HCT116 (cell line): ENCODE measurements at regions not wholly inside any gene's neighbourhood (a gene's known extent, or its start where the extent isn't known, plus 50 kb on each side); places are given as distances from the start of the nearest gene placed in this dataset.

Source experiments
- ATAC-seq: fragments of 200-7000 bp; cut with Tn5 transposase; 2 replicates; pipeline ENCODE4 v1.9.1; 2020; ENCODE audit warnings: mild to moderate bottlenecking, moderate library complexity
- BruUV-seq: library from RNA; stranded (reverse); fragments of 400-500 nt; replicated peaks from 2 replicates; lab custom pipeline; 2021; lab: Mats Ljungman, UMichigan
- CTCF ChIA-PET: fragments of 300-600 bp; sonication (Branson Sonifier 250); formaldehyde crosslinking; loops from one replicate; lab custom pipeline; 2021; ENCODE audit warnings: antibody characterized with exemption; lab: Charles Lee
- POLR2A ChIA-PET: fragments of 300-600, 350-600 bp; sonication (Branson Sonifier 250); formaldehyde crosslinking; loops from one replicate; lab custom pipeline; 2021; ENCODE audit warnings: antibody characterized with exemption; lab: Charles Lee
- RAD21 ChIA-PET, 2 experiments: fragments of 300-600 bp; sonication (Branson Sonifier 250); formaldehyde crosslinking; loops; one replicate each; lab custom pipeline; 2023; ENCODE audit warnings: low total read pairs in 2 of 2; ENCODE audit not compliant: uncharacterized antibody in 2 of 2, unreplicated experiment in 2 of 2, low non-redundant PET in 1 of 2; lab: Charles Lee
- DNase-seq: peaks from one replicate; pipeline ENCODE4 v3.0.0-alpha.2; 2010; ENCODE audit warnings: low read depth, low spot score
- H2AFZ ChIP-seq: fragments of 200-600 bp; shearing (Covaris generic), sonication (generic); 2 replicates; pipeline ENCODE4 v1.6.1; 2017; ENCODE audit warnings: low read depth, mixed run types, mixed read lengths, antibody characterized with exemption, low read length; ENCODE audit not compliant: poor library complexity, severe bottlenecking
- H3K27ac ChIP-seq: 2 replicates; pipeline ENCODE4 v1.5.1; 2012; ENCODE audit warnings: low read depth, low read length
- H3K27me3 ChIP-seq: fragments of 200-600 bp; sonication (generic); 2 replicates; pipeline ENCODE4 v1.6.1; 2016; ENCODE audit warnings: mixed run types, low read length, mixed read lengths; ENCODE audit not compliant: insufficient read depth
- H3K36me3 ChIP-seq, 2 experiments: fragments of 200-500 bp in 1 of 2; fragments of 200-600 bp in 1 of 2; sonication (Bioruptor generic) in 1 of 2; sonication (generic) in 1 of 2; 2 replicates each; pipeline versions ENCODE4 v1.5.1 to v1.6.1; 2014 to 2016; ENCODE audit warnings: low read length in 2 of 2, inconsistent platforms in 1 of 2, mixed read lengths in 1 of 2, mixed run types in 1 of 2; ENCODE audit not compliant: insufficient read depth in 2 of 2, control insufficient read depth in 1 of 2
- H3K4me1 ChIP-seq, 2 experiments: fragments of 200-600 bp in 1 of 2; sonication (generic) in 1 of 2; 2 replicates each; pipeline versions ENCODE4 v1.5.1 to v1.6.1; 2012 to 2017; ENCODE audit warnings: low read length in 2 of 2, inconsistent platforms in 1 of 2, mild to moderate bottlenecking in 1 of 2, mixed read lengths in 1 of 2, mixed run types in 1 of 2, moderate library complexity in 1 of 2; ENCODE audit not compliant: insufficient read depth in 2 of 2, control insufficient read depth in 1 of 2
- H3K4me2 ChIP-seq: fragments of 200-600 bp; sonication (generic); 2 replicates; pipeline ENCODE4 v1.6.1; 2017; ENCODE audit warnings: mixed run types, low read length, mixed read lengths
- H3K4me3 ChIP-seq, 2 experiments: fragments of 200-600 bp in 1 of 2; sonication (generic) in 1 of 2; replicated peaks in 1 of 2; 2 replicates each; pipeline ENCODE4 v1.5.1; 2011 to 2016; ENCODE audit warnings: low read length in 2 of 2, control low read depth in 1 of 2, low read depth in 1 of 2, mild to moderate bottlenecking in 1 of 2, mixed read lengths in 1 of 2, mixed run types in 1 of 2
- H3K79me2 ChIP-seq: fragments of 200-600 bp; sonication (generic); 2 replicates; pipeline ENCODE4 v1.6.1; 2017; ENCODE audit warnings: mild to moderate bottlenecking, mixed run types, low read length, moderate library complexity, mixed read lengths; ENCODE audit not compliant: insufficient read depth
- H3K9ac ChIP-seq: fragments of 200-600 bp; sonication (generic); 2 replicates; pipeline ENCODE4 v1.6.1; 2016; ENCODE audit warnings: low read length, mixed read lengths
- H3K9me2 ChIP-seq: fragments of 200-600 bp; sonication (generic), shearing (Covaris generic); 2 replicates; pipeline ENCODE4 v1.6.1; 2017; ENCODE audit warnings: mixed run types, mild to moderate bottlenecking, moderate library complexity; ENCODE audit not compliant: insufficient read depth
- H3K9me3 ChIP-seq, 2 experiments: fragments of 200-500 bp in 1 of 2; fragments of 200-600 bp in 1 of 2; sonication (Bioruptor generic) in 1 of 2; sonication (generic) in 1 of 2; 2 replicates each; pipeline ENCODE4 v1.6.1; 2014 to 2017; ENCODE audit warnings: low read length in 2 of 2, mixed read lengths in 2 of 2, inconsistent platforms in 1 of 2, low read depth in 1 of 2, mild to moderate bottlenecking in 1 of 2, mixed run types in 1 of 2, moderate library complexity in 1 of 2; ENCODE audit not compliant: control insufficient read depth in 1 of 2, insufficient read depth in 1 of 2
- H4K20me1 ChIP-seq: fragments of 200-600 bp; sonication (generic), shearing (Covaris generic); 2 replicates; pipeline ENCODE4 v1.6.1; 2017; ENCODE audit warnings: mixed run types, mild to moderate bottlenecking, moderate library complexity; ENCODE audit not compliant: insufficient read depth
- ATF3 ChIP-seq: IDR thresholded peaks from 2 replicates; pipeline ENCODE4 v1.6.1; 2012
- CBX3 ChIP-seq: IDR thresholded peaks from 2 replicates; pipeline ENCODE4 v1.6.1; 2012; ENCODE audit warnings: low read depth
- CTCF ChIP-seq, 3 experiments: fragments of 200-600 bp in 1 of 3; sonication (generic) in 1 of 3; IDR thresholded peaks in 2 of 3; conservative IDR thresholded peaks in 1 of 3; 2 replicates each; pipeline ENCODE4 v1.5.1; 2012 to 2017; ENCODE audit warnings: low read depth in 2 of 3, low read length in 2 of 3, antibody characterized with exemption in 1 of 3, borderline replicate concordance in 1 of 3, control low read depth in 1 of 3, mild to moderate bottlenecking in 1 of 3, mixed read lengths in 1 of 3, mixed run types in 1 of 3, moderate library complexity in 1 of 3; ENCODE audit not compliant: insufficient read depth in 1 of 3
- ELF1 ChIP-seq: IDR thresholded peaks from 2 replicates; pipeline ENCODE4 v1.6.1; 2012; ENCODE audit warnings: low read depth, borderline replicate concordance
- EZH2 ChIP-seq: fragments of 200-600 bp; sonication (generic); IDR thresholded peaks from 2 replicates; pipeline ENCODE4 v1.6.1; 2017; ENCODE audit warnings: antibody characterized with exemption, mixed run types
- EZH2phosphoT487 ChIP-seq: fragments of 200-600 bp; IDR thresholded peaks from 2 replicates; pipeline ENCODE4 v1.6.1; 2018; ENCODE audit warnings: antibody characterized with exemption, borderline replicate concordance
- JUND ChIP-seq: IDR thresholded peaks from 2 replicates; pipeline ENCODE4 v1.6.1; 2012
- MAX ChIP-seq: IDR thresholded peaks from 2 replicates; pipeline ENCODE4 v1.6.1; 2012
- POLR2AphosphoS5 ChIP-seq: IDR thresholded peaks from 2 replicates; pipeline ENCODE4 v1.6.1; 2011; ENCODE audit warnings: mild to moderate bottlenecking, low read depth, low read length, moderate library complexity
- RAD21 ChIP-seq: IDR thresholded peaks from 2 replicates; pipeline ENCODE4 v1.6.1; 2012; ENCODE audit warnings: low read depth, mild to moderate bottlenecking
- SIN3A ChIP-seq: IDR thresholded peaks from 2 replicates; pipeline ENCODE4 v1.6.1; 2012; ENCODE audit warnings: low read depth
- SP1 ChIP-seq: IDR thresholded peaks from 2 replicates; pipeline ENCODE4 v1.6.1; 2012; ENCODE audit warnings: low read depth
- SRF ChIP-seq: IDR thresholded peaks from 2 replicates; pipeline ENCODE4 v1.6.1; 2012; ENCODE audit warnings: low read depth
- ZFX ChIP-seq: fragments of 450-650 bp; IDR thresholded peaks from 2 replicates; pipeline ENCODE4 v1.6.1; 2017
- intact Hi-C: fragments of 100-400 bp; cut with micrococcal nuclease; formaldehyde crosslinking; loops from 2 replicates; pipeline ENCODE4 v1.10.0; 2022

DNA sequence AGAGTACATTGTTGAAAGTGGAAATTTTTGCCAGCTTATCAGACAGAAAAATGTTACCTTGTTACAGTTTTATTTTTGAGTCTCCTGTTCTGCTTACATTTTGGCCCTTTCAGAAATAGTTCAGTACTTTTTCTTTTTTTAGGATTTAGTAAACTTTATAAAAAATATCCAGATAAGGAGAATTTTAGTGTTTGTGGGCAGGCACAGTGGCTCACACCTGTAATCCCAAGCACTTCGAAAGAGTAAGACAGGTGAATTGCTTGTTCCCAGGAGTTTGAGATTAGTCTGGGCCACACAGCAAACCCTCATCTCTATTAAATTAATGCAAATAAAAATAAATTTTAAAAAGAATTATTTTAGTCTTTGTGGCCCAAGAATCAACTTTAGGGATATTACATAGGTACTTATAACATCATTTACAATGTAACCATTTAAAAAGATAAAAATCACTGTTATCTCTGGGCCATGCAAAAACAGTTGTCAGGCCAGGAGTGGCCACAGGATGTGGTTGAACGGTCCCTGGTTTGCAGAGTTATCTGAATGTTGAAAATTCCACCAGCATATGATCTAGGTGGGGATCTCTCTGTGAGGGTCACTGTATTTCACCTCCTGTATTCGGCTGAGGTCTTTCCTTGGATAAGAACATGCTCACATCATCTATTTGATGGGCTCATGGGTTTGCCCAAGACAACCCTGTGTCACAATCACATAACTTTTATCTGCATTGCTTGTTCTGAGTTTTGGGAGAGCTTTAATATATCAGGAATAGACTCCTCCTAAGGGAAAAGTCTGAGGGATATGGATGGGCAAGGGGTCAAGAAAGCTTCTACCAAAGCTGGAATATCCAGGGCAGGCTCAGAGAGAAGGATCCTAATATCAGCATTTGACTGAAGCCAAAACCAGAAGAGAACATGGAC, 91.5 kb downstream of the GGTLC2 start:
- no peaks in the 10 kb centered on the region for H3K9me3 ChIP-seq
- CTCF ChIA-PET: no interaction called here
- intact Hi-C loops: no loop called here
- DNase-seq: no peak
- H3K9me2 ChIP-seq: no peaks in the 10 kb centered on the region
- H3K9ac ChIP-seq: no peak overlapping the region
- POLR2A ChIA-PET: no interaction called here
- no peaks in the 10 kb centered on the region for H3K36me3 ChIP-seq
- no peak overlapping the region for H3K27ac ChIP-seq
- no peak overlapping the region for H2AFZ ChIP-seq
- no TSS peak for BruUV-seq
- RAD21 ChIA-PET: no interaction called here
- peaks cover 39% of the 10 kb centered on the region for H3K27me3 ChIP-seq
- TF ChIP-seq JUND (no peak), CTCF (IDR thresholded peaks at IDR 0.05 in 2 of 3, conservative IDR thresholded peaks at IDR 0.05 in 1 of 3; ENCODE audit: borderline replicate concordance in 1 of 3, insufficient read depth in 1 of 3, low read depth in 2 of 3, low read length in 2 of 3) (no peak), SP1 (no peak)
- H4K20me1 ChIP-seq: no peaks in the 10 kb centered on the region; the same call in 1 of the 2 replicates
- H3K4me3 ChIP-seq: no peak overlapping the region
- no peaks in the 10 kb centered on the region for H3K79me2 ChIP-seq
- H3K4me2 ChIP-seq: no peak overlapping the region
- no peaks in the 10 kb centered on the region for H3K4me1 ChIP-seq
- no peak for ATAC-seq

- Histone ChIP-seq H3K9me3 (no peaks in the 10 kb centered on the region), H3K4me1 (no peaks in the 10 kb centered on the region), H3K9ac (no peak overlapping the region), H3K4me3 (no peak overlapping the region), H3K79me2 (no peaks in the 10 kb centered on the region), H3K4me2 (no peak overlapping the region), H2AFZ (no peak overlapping the region), H3K27me3 (peaks cover 55% of the 10 kb centered on the region), H4K20me1 (no peaks in the 10 kb centered on the region; the same call in 1 of the 2 replicates), H3K27ac (no peak overlapping the region), H3K9me2 (no peaks in the 10 kb centered on the region), H3K36me3 (no peaks in the 10 kb centered on the region)
- ChIA-PET RAD21 (no interaction called here), CTCF (no interaction called here), POLR2A (no interaction called here)
- BruUV-seq: no TSS peak
- no peak for ATAC-seq
- no peak for DNase-seq
- intact Hi-C loops: no loop called here
- no peak for TF ChIP-seq JUND
- TF ChIP-seq CTCF (IDR thresholded peaks at IDR 0.05 in 2 of 3, conservative IDR thresholded peaks at IDR 0.05 in 1 of 3; ENCODE audit: borderline replicate concordance in 1 of 3, insufficient read depth in 1 of 3, low read depth in 2 of 3, low read length in 2 of 3): no peak
- TF ChIP-seq ZFX: no peak
- no peak for TF ChIP-seq ELF1
- no peak for TF ChIP-seq EZH2
- TF ChIP-seq RAD21: no peak
- no peak for TF ChIP-seq SRF
- no peak for TF ChIP-seq POLR2AphosphoS5
- no peak for TF ChIP-seq SIN3A
- no peak for TF ChIP-seq MAX
- TF ChIP-seq CBX3: no peak
- no peak for TF ChIP-seq ATF3
- no peak for TF ChIP-seq EZH2phosphoT487
These were observed 93.2 kb downstream of the GGTLC2 start for GRCh38 chr22:22737590-22737989.
